ENCODE measurements at regions not wholly inside any gene's neighbourhood (a gene's known extent, or its start where the extent isn't known, plus 50 kb on each side); places are given as distances from the start of the nearest gene placed in this dataset.

DNA sequence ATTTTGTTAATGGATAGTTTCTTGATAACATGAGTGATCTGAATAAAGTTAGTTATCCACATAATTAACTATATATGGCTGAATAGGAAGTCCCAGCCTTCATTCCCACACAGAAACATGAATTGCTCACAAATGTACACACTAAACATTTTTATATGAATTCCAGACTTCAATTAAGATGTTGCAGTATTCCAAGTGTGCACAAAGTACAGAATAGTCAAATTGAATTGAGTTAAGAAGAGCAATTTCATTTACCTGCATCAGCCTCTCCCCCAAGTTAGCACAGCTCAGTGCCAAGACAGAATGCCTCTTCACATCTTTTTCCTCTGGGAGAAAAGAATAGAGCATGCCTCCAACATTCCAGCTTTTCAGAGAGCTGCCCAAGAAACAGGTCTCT is 207.0 kb upstream of the SAMSN1 start:
- H4K20me1 ChIP-seq (ENCODE audit: control insufficient read depth, insufficient read depth, insufficient read length), result no peaks in the 10 kb centered on the region
- H3K14ac ChIP-seq (ENCODE audit: insufficient read depth, low read length), result no peak overlapping the region
- no peak overlapping the region for H3K4me2 ChIP-seq (ENCODE audit: insufficient read depth, insufficient read length, low read length)
- H2AK5ac ChIP-seq (ENCODE audit: insufficient read length, low read length), result no peak overlapping the region
- no peak overlapping the region for H3K9ac ChIP-seq (ENCODE audit: extremely low read depth, insufficient read length, low read length)
- no peak overlapping the region for H3K27ac ChIP-seq (ENCODE audit: insufficient read length, low read depth, low read length)
- no peak overlapping the region for H2AFZ ChIP-seq (ENCODE audit: low read length)
- no peak overlapping the region for H2BK120ac ChIP-seq (ENCODE audit: low read depth, low read length, poor library complexity, severe bottlenecking)
- no peak overlapping the region for H2BK5ac ChIP-seq (ENCODE audit: insufficient read length, low read length)
- H4K5ac ChIP-seq (ENCODE audit: insufficient read length, low read depth, low read length), result no peak overlapping the region
- no peaks in the 10 kb centered on the region for H3K4me1 ChIP-seq (ENCODE audit: insufficient read depth, low read length)
- no peak overlapping the region for H4K8ac ChIP-seq (replicated peaks; ENCODE audit: insufficient read length, low read depth, low read length)
- no peak overlapping the region for H3K23ac ChIP-seq (ENCODE audit: insufficient read length, low read depth, low read length)
- H3T11ph ChIP-seq (ENCODE audit: low read length), result no peak overlapping the region
- no peak for DNase-seq
- no peaks in the 10 kb centered on the region for H3K23me2 ChIP-seq (ENCODE audit: insufficient read length, low read depth, low read length, poor library complexity, severe bottlenecking)
- H3K27me3 Mint-ChIP-seq (ENCODE audit: low read depth), result no peaks in the 10 kb centered on the region
- no peak overlapping the region for H3K27ac Mint-ChIP-seq
- H3K27me3 ChIP-seq (ENCODE audit: insufficient read depth, low read length), result no peaks in the 10 kb centered on the region
- TF ChIP-seq, protein P1, sequence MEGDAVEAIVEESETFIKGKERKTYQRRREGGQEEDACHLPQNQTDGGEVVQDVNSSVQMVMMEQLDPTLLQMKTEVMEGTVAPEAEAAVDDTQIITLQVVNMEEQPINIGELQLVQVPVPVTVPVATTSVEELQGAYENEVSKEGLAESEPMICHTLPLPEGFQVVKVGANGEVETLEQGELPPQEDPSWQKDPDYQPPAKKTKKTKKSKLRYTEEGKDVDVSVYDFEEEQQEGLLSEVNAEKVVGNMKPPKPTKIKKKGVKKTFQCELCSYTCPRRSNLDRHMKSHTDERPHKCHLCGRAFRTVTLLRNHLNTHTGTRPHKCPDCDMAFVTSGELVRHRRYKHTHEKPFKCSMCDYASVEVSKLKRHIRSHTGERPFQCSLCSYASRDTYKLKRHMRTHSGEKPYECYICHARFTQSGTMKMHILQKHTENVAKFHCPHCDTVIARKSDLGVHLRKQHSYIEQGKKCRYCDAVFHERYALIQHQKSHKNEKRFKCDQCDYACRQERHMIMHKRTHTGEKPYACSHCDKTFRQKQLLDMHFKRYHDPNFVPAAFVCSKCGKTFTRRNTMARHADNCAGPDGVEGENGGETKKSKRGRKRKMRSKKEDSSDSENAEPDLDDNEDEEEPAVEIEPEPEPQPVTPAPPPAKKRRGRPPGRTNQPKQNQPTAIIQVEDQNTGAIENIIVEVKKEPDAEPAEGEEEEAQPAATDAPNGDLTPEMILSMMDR (conservative IDR thresholded peaks at IDR 0.05), result no peak
- H2BK20ac ChIP-seq (ENCODE audit: low read depth, low read length, poor library complexity, severe bottlenecking), result no peak overlapping the region
- H3K4ac ChIP-seq (ENCODE audit: low read depth, low read length), result no peak overlapping the region
- H3K4me3 Mint-ChIP-seq, result no peak overlapping the region
- H3K56ac ChIP-seq (ENCODE audit: insufficient read length, low read depth, low read length), result no peak overlapping the region
- H3K79me1 ChIP-seq (ENCODE audit: insufficient read depth, low read depth, low read length, poor library complexity, severe bottlenecking), result no peaks in the 10 kb centered on the region
- H2BK15ac ChIP-seq (ENCODE audit: low read depth, low read length), result no peak overlapping the region
- H3K79me2 ChIP-seq (ENCODE audit: insufficient read depth, low read length), result no peaks in the 10 kb centered on the region
- H3K36me3 Mint-ChIP-seq (ENCODE audit: insufficient read depth in 1 of 3, low read depth in 3 of 3), result peaks cover 0 to 9% (median 3%) of the 10 kb centered on the region in 3 experiments; a peak in 3 of 7 replicates
- no peak overlapping the region for H2BK12ac ChIP-seq (ENCODE audit: insufficient read length, low read depth, low read length)
- H3K9me3 ChIP-seq (ENCODE audit: control insufficient read depth, low read depth, low read length), result no peaks in the 10 kb centered on the region
- H4K91ac ChIP-seq (ENCODE audit: insufficient read length, low read depth, low read length), result no peak overlapping the region
- peaks cover 2 to 4% of the 10 kb centered on the region in 2 experiments; a peak in 4 of 5 replicates for H3K9me3 Mint-ChIP-seq
- H3K18ac ChIP-seq (ENCODE audit: insufficient read length, low read depth, low read length), result no peak overlapping the region
- peaks cover 0 to 5% of the 10 kb centered on the region in 2 experiments; a peak in 1 of 4 replicates for H3K4me1 Mint-ChIP-seq

All from H9 (cell line).